Right atrium auricular region (tissue), 2 donors: ENCODE measurements at regions not wholly inside any gene's neighbourhood (a gene's known extent, or its start where the extent isn't known, plus 50 kb on each side); places are given as distances from the start of the nearest gene placed in this dataset.

Experiments used
- DNase-seq: peaks from one replicate; pipeline ENCODE4 v3.0.0-alpha.2; 2019; ENCODE audit warnings: low spot score
- H3K27ac ChIP-seq, 2 donors: fragments of 200-600 bp; sonication (generic); 1 replicate in 1 of 2; 2 replicates in 1 of 2; pipeline ENCODE4 v1.5.1; 2016 to 2019
- H3K27me3 ChIP-seq, 2 donors: fragments of 200-600 bp; sonication (generic); one replicate each; pipeline versions ENCODE4 v1.5.1 to v1.6.0; 2017 to 2019
- H3K36me3 ChIP-seq: fragments of 200-600 bp; sonication (generic); one replicate; pipeline ENCODE4 v1.5.1; 2016
- H3K4me1 ChIP-seq, 2 donors: fragments of 200-600 bp; sonication (generic); one replicate each; pipeline versions ENCODE4 v1.5.1 to v1.6.0; 2017 to 2019
- H3K4me3 ChIP-seq, 2 donors: fragments of 200-600 bp; sonication (generic); 1 replicate in 1 of 2; 2 replicates in 1 of 2; pipeline ENCODE4 v1.5.1; 2017 to 2019; ENCODE audit warnings: mild to moderate bottlenecking in 1 of 2, moderate library complexity in 1 of 2
- H3K9me3 ChIP-seq, 2 donors: fragments of 200-600 bp; sonication (generic); one replicate each; pipeline ENCODE4 v1.5.1; 2019
- TF ChIP-seq, protein P1 (sequence below), 2 donors: fragments of 200-600 bp; sonication (generic); IDR thresholded peaks; one replicate each; pipeline ENCODE4 v1.5.1; 2019; ENCODE audit warnings: antibody characterized with exemption in 2 of 2

GRCh38 chr10:3491571-3491970, 293.4 kb downstream of the KLF6 start:
- TF ChIP-seq, protein P1, sequence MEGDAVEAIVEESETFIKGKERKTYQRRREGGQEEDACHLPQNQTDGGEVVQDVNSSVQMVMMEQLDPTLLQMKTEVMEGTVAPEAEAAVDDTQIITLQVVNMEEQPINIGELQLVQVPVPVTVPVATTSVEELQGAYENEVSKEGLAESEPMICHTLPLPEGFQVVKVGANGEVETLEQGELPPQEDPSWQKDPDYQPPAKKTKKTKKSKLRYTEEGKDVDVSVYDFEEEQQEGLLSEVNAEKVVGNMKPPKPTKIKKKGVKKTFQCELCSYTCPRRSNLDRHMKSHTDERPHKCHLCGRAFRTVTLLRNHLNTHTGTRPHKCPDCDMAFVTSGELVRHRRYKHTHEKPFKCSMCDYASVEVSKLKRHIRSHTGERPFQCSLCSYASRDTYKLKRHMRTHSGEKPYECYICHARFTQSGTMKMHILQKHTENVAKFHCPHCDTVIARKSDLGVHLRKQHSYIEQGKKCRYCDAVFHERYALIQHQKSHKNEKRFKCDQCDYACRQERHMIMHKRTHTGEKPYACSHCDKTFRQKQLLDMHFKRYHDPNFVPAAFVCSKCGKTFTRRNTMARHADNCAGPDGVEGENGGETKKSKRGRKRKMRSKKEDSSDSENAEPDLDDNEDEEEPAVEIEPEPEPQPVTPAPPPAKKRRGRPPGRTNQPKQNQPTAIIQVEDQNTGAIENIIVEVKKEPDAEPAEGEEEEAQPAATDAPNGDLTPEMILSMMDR (IDR thresholded peaks at IDR 0.05) = no peak
- no peaks in the 10 kb centered on the region for H3K9me3 ChIP-seq
- no peak overlapping the region for H3K4me3 ChIP-seq
- no peaks in the 10 kb centered on the region for H3K27me3 ChIP-seq
- H3K36me3 ChIP-seq = no peaks in the 10 kb centered on the region
- DNase-seq = no peak
- no peak overlapping the region for H3K27ac ChIP-seq
- H3K4me1 ChIP-seq = no peaks in the 10 kb centered on the region

- no peaks in the 10 kb centered on the region for H3K36me3 ChIP-seq
- no peaks in the 10 kb centered on the region for H3K27me3 ChIP-seq
- H3K27ac ChIP-seq = no peak overlapping the region
- H3K9me3 ChIP-seq = no peaks in the 10 kb centered on the region
- no peak overlapping the region for H3K4me3 ChIP-seq
- H3K4me1 ChIP-seq = peaks cover 0 to 27% of the 10 kb centered on the region in 2 donors
- DNase-seq = no peak
- TF ChIP-seq, protein P1 (IDR thresholded peaks at IDR 0.05) = no peak
Measured at GRCh38 chr10:3487228-3487627, 297.8 kb downstream of the KLF6 start.

- no peaks in the 10 kb centered on the region for H3K9me3 ChIP-seq
- no peak overlapping the region for H3K27ac ChIP-seq
- peaks cover 0 to 32% of the 10 kb centered on the region in 2 donors for H3K4me1 ChIP-seq
- TF ChIP-seq, protein P1 (IDR thresholded peaks at IDR 0.05) = no peak
- no peak overlapping the region for H3K4me3 ChIP-seq
- no peak for DNase-seq
- H3K36me3 ChIP-seq = no peaks in the 10 kb centered on the region
- H3K27me3 ChIP-seq = no peaks in the 10 kb centered on the region
Measured at GRCh38 chr10:3486346-3487065, 298.5 kb downstream of the KLF6 start.

- peaks cover 0 to 32% of the 10 kb centered on the region in 2 donors for H3K4me1 ChIP-seq
- H3K27me3 ChIP-seq = no peaks in the 10 kb centered on the region
- no peaks in the 10 kb centered on the region for H3K9me3 ChIP-seq
- TF ChIP-seq, protein P1 (IDR thresholded peaks at IDR 0.05) = no peak
- H3K27ac ChIP-seq = peak overlapping the region in 1 of 2 donors; percentile 67
- no peaks in the 10 kb centered on the region for H3K36me3 ChIP-seq
- H3K4me3 ChIP-seq = no peak overlapping the region
- DNase-seq = no peak
Measured at GRCh38 chr10:3485057-3485686, 299.8 kb downstream of the KLF6 start.

- H3K36me3 ChIP-seq = no peaks in the 10 kb centered on the region
- H3K4me3 ChIP-seq = no peak overlapping the region
- DNase-seq = no peak
- peaks cover 0 to 32% of the 10 kb centered on the region in 2 donors for H3K4me1 ChIP-seq
- TF ChIP-seq, protein P1 (IDR thresholded peaks at IDR 0.05) = peak in 1 of 2 donors; percentile 17
- no peaks in the 10 kb centered on the region for H3K9me3 ChIP-seq
- peak overlapping the region; percentile 62 to 67 for H3K27ac ChIP-seq
- H3K27me3 ChIP-seq = no peaks in the 10 kb centered on the region
Measured at GRCh38 chr10:3484306-3485056, 300.5 kb downstream of the KLF6 start.
